ENCODE measurements at regions not wholly inside any gene's neighbourhood (a gene's known extent, or its start where the extent isn't known, plus 50 kb on each side); places are given as distances from the start of the nearest gene placed in this dataset.

DNA sequence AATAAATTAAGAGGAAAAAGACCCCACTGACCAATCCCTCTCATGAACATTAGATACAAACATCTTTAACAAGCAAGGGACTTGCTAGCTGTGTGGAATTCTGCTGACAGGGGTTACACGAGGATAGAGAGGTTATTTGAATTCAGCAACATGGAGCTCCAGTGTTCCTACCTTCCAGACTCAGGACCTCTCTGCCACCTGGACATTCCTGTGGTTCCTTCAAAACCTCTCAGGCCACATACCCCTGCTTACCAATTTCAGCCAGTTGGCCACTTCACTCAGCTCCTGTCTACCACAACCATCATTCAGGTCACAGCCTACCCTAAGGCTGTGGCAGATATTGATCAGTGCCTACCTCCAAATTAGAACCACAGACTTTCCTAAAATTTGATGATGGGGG, 147.5 kb downstream of the RRAGC start:
- no peak overlapping the region for H3K27ac ChIP-seq (ENCODE audit: insufficient read depth, low read length)
- H3K4me2 ChIP-seq (ENCODE audit: extremely low read depth, insufficient read depth, low read length), result no peak overlapping the region
- H3K79me2 ChIP-seq (ENCODE audit: control insufficient read depth, insufficient read depth, low read length), result no peaks in the 10 kb centered on the region
- no peak overlapping the region for H3K4me3 ChIP-seq (replicated peaks in 1 of 4; ENCODE audit: control extremely low read depth in 1 of 4, insufficient read depth in 1 of 4, low read depth in 3 of 4, low read length in 4 of 4)
- H2AFZ ChIP-seq (ENCODE audit: low read length), result no peak overlapping the region
- no peaks in the 10 kb centered on the region for H3K27me3 ChIP-seq (ENCODE audit: control insufficient read depth, insufficient read depth, low read length)
- no peaks in the 10 kb centered on the region for H4K20me1 ChIP-seq (ENCODE audit: control insufficient read depth, extremely low read depth, insufficient read depth, low read length)
- no peak for TF ChIP-seq EZH2 (IDR thresholded peaks at IDR 0.05; ENCODE audit: low read length, missing control alignments)
- no peak for TF ChIP-seq CTCF (conservative IDR thresholded peaks at IDR 0.05 in 1 of 2, IDR thresholded peaks at IDR 0.05 in 1 of 2; ENCODE audit: low read depth in 1 of 2, low read length in 2 of 2)
- DNase-seq (ENCODE audit: low read depth in 2 of 2), result no peak
- no peak overlapping the region for H3K9ac ChIP-seq (ENCODE audit: insufficient read depth, low read length)
- H3K36me3 ChIP-seq (ENCODE audit: control insufficient read depth, insufficient read depth, low read length), result no peaks in the 10 kb centered on the region
- no peaks in the 10 kb centered on the region for H3K9me3 ChIP-seq (ENCODE audit: control insufficient read depth, insufficient read depth, low read depth, low read length)
- H3K4me1 ChIP-seq (ENCODE audit: control insufficient read depth, extremely low read depth, insufficient read depth, low read length), result no peaks in the 10 kb centered on the region

GRCh38 chr1:38708701-38709258, 150.8 kb downstream of the RRAGC start:
- Histone ChIP-seq H3K4me3 (replicated peaks in 1 of 4; ENCODE audit: control extremely low read depth in 1 of 4, insufficient read depth in 1 of 4, low read depth in 3 of 4, low read length in 4 of 4) (no peak overlapping the region), H3K4me2 (ENCODE audit: extremely low read depth, insufficient read depth, low read length) (no peak overlapping the region), H3K4me1 (ENCODE audit: control insufficient read depth, extremely low read depth, insufficient read depth, low read length) (no peaks in the 10 kb centered on the region), H2AFZ (ENCODE audit: low read length) (no peak overlapping the region), H3K79me2 (ENCODE audit: control insufficient read depth, insufficient read depth, low read length) (no peaks in the 10 kb centered on the region), H4K20me1 (ENCODE audit: control insufficient read depth, extremely low read depth, insufficient read depth, low read length) (no peaks in the 10 kb centered on the region), H3K27ac (ENCODE audit: insufficient read depth, low read length) (no peak overlapping the region), H3K27me3 (ENCODE audit: control insufficient read depth, insufficient read depth, low read length) (no peaks in the 10 kb centered on the region), H3K36me3 (ENCODE audit: control insufficient read depth, insufficient read depth, low read length) (no peaks in the 10 kb centered on the region), H3K9ac (ENCODE audit: insufficient read depth, low read length) (no peak overlapping the region), H3K9me3 (ENCODE audit: control insufficient read depth, insufficient read depth, low read depth, low read length) (no peaks in the 10 kb centered on the region)
- TF ChIP-seq EZH2 (IDR thresholded peaks at IDR 0.05; ENCODE audit: low read length, missing control alignments) (no peak), CTCF (conservative IDR thresholded peaks at IDR 0.05 in 1 of 2, IDR thresholded peaks at IDR 0.05 in 1 of 2; ENCODE audit: low read depth in 1 of 2, low read length in 2 of 2) (no peak)
- DNase-seq (ENCODE audit: low read depth in 2 of 2), result no peak

DNA sequence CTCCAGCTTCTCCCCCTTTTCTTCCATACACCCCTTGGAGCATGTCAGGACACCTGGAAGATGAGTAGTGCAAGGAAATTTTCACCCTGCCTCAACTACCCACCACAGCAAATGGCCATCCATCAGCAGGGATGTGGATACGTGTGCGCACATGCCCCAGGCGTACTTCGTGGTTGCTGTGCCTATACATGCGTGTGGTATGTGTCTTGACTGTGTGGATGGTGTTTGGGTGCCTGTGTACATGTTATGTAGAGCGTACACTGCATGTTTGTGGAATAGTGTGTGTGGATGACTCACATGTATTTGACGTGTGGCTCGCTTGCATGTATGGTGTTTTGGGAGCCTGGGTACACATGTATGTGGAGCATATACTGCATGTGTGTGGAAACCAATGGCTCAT, 158.5 kb downstream of the RRAGC start:
- Histone ChIP-seq H3K36me3 (ENCODE audit: control insufficient read depth, insufficient read depth, low read length) (no peaks in the 10 kb centered on the region), H3K27me3 (ENCODE audit: control insufficient read depth, insufficient read depth, low read length) (no peaks in the 10 kb centered on the region), H3K4me1 (ENCODE audit: control insufficient read depth, extremely low read depth, insufficient read depth, low read length) (no peaks in the 10 kb centered on the region), H4K20me1 (ENCODE audit: control insufficient read depth, extremely low read depth, insufficient read depth, low read length) (no peaks in the 10 kb centered on the region), H3K9ac (ENCODE audit: insufficient read depth, low read length) (no peak overlapping the region), H3K9me3 (ENCODE audit: control insufficient read depth, insufficient read depth, low read depth, low read length) (no peaks in the 10 kb centered on the region), H3K4me3 (replicated peaks in 1 of 4; ENCODE audit: control extremely low read depth in 1 of 4, insufficient read depth in 1 of 4, low read depth in 3 of 4, low read length in 4 of 4) (no peak overlapping the region), H3K27ac (ENCODE audit: insufficient read depth, low read length) (no peak overlapping the region), H2AFZ (ENCODE audit: low read length) (no peak overlapping the region), H3K79me2 (ENCODE audit: control insufficient read depth, insufficient read depth, low read length) (no peaks in the 10 kb centered on the region), H3K4me2 (ENCODE audit: extremely low read depth, insufficient read depth, low read length) (no peak overlapping the region)
- TF ChIP-seq EZH2 (IDR thresholded peaks at IDR 0.05; ENCODE audit: low read length, missing control alignments) (no peak), CTCF (conservative IDR thresholded peaks at IDR 0.05 in 1 of 2, IDR thresholded peaks at IDR 0.05 in 1 of 2; ENCODE audit: low read depth in 1 of 2, low read length in 2 of 2) (no peak)
- no peak for DNase-seq (ENCODE audit: low read depth in 2 of 2)

Data from fibroblast of lung (primary cell).